ENCODE measurements at regions not wholly inside any gene's neighbourhood (a gene's known extent, or its start where the extent isn't known, plus 50 kb on each side); places are given as distances from the start of the nearest gene placed in this dataset.
"Not testable (repeated sequence)": the region's sequence is repeated elsewhere in the genome, so short reads cannot be mapped to it uniquely, and the experiment has no call there.

DNA sequence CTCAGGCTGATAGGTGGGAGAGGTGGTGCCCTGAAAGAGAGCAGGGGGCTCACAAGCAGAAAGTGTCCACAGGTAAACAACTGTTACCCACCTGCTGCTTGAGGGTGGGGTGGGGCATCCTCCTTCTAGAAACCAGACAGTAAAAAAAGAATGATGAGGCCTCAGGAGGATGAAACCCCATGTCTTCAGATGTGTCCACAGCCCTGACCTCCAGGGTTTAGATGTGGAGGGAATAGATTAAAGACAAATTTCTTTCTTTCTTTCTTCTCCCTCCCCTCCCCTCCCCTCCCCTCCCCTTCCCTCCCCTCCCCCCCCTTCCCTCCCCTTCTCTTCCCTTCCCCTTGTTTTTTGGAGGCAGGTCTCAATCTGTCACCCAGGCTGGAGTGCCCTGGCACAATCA is 333.5 kb upstream of the NUPR2 start:
- no peak for DNase-seq

DNA sequence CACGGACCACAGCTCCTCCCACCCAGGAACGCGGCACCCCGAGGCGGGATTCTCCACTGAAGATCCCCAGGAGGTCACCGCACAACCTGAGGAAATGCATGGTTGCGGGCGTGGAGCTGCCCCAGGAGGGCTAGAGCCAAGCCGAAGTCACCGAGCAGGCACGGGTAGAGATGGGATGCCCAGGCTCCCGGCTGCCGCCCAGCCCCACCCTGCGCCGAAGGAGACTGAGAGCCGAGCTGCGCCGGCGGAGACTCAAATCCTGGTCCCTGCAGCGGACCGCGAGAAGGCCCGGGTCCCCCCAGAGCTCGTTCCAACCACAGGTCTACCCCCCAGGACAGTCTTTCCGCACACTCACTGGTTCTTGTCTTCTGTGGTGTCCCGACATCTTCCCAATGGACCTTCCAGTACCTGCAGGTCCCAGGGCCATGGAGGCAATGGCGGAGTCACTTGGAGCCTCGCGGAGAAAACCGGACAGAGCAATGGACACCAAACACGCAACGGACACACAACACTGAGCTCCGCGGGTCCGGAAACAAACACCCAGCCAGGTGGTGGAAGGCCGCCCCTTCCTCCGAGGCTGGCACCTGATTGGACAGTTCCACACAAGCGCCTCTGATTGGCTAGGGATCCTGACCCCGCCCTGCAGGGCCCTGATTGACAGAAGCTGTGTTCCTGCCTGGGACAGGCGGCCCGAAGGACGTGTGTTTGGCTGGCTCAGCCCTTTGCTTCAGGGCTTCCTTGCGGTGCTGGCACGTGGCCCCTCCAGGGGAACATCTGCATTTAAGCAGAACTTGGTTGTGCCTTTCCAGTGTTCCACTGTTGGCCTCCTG is 331.9 kb upstream of the NUPR2 start:
- no peak for DNase-seq

DNA sequence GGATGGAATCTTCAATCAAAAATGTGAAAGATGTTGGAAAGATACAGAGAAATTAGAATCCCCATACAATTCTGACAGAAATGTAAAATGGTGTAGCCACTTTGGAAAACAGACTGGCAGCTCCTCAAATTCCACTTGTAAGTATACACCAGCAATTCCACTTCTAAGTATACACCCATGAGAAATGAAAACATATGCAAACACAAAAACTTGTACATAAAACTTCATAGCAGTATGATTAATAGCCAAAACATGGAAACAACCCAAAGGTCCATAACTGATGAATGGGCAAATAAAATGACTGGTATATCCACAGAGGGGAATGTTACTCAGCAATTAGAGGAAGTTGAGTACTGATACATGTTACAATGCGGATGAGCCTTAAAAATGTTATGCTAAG is 304.3 kb upstream of the NUPR2 start:
- not testable (repeated sequence) for DNase-seq

DNA sequence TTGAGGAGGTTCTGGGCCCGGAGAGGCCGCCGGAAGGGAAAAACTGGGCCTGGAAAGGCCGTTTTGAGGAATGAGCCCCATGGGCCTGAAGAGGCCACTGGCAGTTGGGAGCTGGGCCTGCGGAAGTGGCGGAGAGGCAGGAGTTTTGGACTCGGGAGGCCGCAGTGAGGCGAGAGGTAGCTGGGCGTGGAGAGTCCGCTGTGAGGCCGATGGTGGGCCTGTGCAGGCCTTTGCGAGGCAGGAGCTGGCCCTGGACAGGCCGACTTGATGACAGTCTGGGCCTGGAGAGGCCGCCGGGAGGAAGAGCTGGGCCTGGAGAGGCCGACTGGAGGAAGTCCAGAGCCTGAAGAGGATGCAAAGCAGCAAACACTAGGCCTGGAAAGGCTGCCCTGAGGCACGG is 259.0 kb upstream of the NUPR2 start:
- DNase-seq, result no peak

DNA sequence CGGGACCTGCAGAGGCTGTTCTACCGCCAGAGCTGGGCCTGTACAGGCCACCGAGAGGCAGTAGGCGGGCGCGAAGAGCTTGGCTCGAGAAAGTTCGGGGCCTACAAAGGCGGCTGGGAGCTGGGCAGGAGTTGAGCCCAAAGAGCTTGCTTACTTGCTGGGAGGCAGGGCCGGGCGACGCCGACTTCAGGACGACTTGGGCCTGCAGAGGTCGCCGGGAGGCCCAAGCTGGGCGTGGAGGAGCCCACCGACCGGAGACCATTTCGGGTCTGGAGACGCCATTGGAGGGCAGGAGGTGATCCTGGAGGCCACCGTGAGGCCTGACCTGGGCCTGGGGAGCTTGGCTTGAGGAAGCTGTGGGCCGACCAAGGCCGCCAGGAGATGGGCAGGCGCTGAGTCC is 258.4 kb upstream of the NUPR2 start:
- not testable (repeated sequence) for DNase-seq

DNA sequence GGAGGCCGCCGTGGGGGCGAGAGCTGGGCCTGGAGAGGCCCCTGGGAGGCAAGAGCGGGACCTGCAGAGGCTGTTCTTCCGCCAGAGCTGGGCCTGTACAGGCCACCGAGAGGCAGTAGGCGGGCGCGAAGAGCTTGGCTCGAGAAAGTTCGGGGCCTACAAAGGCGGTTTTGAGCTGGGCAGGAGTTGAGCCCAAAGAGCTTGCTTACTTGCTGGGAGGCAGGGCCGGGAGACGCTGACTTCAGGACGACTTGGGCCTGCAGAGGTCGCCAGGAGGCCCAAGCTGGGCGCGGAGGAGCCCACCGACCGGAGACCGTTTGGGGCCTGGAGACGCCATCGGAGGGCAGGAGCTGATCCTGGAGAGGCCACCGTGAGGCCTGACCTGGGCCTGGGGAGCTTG is 257.1 kb upstream of the NUPR2 start:
- DNase-seq, result peak; percentile 33 to 62

DNA sequence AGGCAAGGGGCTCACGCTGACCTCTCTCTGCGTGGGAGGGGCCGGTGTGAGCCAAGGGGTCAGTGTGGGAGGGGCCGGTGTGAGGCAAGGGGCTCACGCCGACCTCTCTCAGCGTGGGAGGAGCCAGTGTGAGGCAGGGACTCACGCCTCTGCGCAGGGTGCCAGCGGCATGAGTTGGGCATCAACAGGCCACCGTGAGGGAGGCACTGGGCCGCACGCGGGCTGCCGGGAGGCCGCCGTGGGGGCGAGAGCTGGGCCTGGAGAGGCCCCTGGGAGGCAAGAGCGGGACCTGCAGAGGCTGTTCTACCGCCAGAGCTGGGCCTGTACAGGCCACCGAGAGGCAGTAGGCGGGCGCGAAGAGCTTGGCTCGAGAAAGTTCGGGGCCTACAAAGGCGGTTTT is 255.6 kb upstream of the NUPR2 start:
- DNase-seq, result peak in 1 of 2 donors; percentile 22

DNA sequence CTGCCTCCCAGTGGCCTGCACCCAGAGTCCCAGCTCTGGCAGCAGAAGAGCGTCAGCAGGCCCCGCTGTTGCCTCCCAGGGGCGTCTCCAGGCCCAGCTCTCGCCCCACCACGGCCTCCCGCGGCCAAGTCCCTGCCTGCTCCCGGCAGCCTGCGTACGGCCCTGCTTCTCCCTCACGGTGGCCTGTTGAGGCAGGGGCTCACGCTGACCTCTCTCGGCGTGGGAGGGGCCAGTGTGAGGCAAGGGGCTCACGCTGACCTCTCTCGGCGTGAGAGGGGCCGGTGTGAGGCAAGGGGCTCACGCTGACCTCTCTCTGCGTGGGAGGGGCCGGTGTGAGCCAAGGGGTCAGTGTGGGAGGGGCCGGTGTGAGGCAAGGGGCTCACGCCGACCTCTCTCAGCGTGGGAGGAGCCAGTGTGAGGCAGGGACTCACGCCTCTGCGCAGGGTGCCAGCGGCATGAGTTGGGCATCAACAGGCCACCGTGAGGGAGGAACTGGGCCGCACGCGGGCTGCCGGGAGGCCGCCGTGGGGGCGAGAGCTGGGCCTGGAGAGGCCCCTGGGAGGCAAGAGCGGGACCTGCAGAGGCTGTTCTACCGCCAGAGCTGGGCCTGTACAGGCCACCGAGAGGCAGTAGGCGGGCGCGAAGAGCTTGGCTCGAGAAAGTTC is 254.1 kb upstream of the NUPR2 start:
- not testable (repeated sequence) for DNase-seq

DNA sequence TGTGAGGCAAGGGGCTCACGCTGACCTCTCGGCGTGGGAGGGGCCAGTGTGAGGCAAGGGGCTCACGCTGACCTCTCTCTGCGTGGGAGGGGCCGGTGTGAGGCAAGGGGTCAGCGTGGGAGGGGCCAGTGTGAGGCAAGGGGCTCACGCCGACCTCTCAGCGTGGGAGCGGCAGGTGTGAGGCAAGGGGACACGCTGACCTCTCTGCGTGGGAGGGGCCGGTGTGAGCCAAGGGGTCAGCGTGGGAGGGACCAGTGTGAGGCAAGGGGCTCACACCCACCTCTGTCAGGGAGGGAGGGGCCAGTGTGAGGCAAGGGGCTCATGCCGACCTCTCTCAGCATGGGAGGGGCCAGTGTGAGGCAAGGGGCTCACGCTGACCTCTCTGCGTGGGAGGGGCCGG is 251.7 kb upstream of the NUPR2 start:
- DNase-seq, result not testable (repeated sequence)

DNA sequence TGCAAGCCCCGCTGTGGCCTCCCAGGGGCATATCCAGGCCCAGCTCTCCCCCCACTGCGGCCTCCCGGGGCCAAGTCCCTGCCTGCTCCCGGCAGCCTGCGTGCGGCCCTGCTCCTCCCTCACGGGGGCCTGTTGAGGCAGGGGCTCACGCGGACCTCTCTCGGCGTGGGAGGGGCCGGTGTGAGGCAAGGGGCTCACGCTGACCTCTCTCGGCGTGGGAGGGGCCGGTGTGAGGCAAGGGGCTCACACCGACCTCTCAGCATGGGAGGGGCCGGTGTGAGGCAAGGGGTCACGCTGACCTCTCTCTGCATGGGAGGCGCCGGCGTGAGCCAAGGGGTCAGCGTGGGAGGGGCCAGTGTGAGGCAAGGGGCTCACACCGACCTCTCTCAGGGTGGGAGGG is 251.2 kb upstream of the NUPR2 start:
- DNase-seq, result peak in 1 of 2 donors; percentile 3

DNA sequence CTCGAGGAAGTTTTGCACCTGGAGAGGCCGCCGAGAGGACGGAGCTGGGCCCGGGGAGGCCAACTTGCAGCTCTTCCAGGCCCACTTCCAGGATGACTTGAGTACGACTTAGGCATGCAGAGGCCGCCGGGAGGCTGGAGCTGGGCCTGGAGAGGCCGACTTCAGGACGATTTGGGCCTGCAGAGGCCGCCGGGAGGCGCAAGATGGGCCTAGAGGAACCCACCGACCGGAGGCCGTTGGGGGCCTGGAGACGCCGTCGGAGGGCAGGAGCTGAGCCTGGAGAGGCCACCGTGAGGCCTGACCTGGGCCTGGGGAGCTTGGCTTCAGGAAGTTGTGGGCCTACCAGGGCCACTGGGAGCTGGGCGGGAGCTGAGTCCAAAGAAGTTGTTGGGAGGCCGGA is 250.5 kb upstream of the NUPR2 start:
- DNase-seq, result not testable (repeated sequence)

DNA sequence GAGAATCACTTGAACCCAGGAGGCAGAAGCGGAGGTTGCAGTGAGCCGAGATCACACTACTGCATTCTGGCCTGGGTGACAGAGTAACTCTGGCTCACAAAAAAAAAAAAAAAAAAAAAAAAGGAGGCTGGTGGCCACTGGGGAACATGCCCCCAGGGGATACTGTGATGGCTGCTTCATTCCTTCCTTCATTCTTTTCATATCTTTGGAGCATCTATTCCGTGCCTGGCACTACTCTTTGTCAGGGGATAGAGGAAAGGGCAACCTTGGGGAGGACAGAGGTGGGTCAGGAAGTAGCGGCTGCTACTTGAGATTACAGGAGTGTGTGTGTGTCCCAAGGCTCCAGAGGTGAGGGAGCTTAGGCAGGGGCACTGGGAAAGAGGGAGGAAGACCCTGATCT is 236.4 kb upstream of the NUPR2 start:
- not testable (repeated sequence) for DNase-seq

DNA sequence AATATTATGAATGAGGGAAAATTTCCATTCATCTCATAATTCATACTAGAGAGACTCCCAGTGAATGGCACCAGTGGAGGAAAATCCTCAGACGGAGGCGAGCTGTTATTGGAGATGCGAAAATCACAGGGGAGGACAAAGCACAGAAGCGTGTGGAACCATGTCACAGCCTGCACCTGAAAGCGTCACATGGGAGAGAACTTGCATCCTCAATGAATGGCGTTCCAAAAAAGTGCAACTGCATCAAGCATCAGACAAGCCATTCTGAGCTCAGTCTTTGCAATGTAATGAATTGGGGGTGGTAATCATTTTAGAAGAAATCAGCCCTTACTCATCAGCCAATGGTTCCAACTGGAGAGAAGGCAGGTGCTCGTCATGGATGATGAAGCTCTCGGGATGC is 235.0 kb upstream of the NUPR2 start:
- DNase-seq, result not testable (repeated sequence)

DNA sequence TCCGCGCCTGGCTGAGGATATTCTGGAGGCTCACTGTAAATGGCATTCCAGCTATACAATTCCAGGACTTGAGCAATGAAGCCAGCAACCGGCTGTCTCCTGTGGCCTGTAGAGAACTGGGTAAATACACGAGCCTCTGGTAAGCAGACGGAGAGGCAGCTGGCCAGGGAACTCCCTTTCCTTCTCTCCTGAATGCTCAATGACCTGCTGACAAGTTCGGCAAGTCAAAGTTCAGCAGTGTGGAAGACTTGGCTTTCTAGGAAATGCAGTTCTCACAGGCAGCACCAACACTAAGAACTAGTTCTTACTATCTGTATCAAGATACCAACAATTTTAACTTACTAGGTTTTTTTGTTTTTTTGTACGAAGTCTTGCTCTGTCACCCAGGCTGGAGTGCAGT is 232.1 kb upstream of the NUPR2 start:
- not testable (repeated sequence) for DNase-seq

DNA sequence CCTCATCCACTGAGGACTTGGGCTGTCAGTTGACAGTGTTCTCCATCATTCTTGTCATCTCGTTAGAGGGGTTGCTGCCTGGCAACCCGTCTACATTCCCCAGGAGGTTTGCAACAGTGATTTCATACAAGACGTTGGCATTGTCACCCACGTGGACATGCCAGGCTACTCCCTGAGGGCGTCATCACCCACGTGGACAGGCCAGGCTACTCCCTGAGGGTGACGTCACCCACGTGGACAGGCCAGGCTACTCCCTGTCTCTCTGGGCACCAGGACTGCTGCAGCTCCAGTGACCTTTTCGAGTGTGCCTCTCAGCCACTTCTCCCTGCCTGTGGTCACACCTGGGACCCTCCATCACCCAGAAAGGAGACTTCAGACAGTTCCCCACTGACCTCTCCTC is 212.1 kb upstream of the NUPR2 start:
- not testable (repeated sequence) for DNase-seq

DNA sequence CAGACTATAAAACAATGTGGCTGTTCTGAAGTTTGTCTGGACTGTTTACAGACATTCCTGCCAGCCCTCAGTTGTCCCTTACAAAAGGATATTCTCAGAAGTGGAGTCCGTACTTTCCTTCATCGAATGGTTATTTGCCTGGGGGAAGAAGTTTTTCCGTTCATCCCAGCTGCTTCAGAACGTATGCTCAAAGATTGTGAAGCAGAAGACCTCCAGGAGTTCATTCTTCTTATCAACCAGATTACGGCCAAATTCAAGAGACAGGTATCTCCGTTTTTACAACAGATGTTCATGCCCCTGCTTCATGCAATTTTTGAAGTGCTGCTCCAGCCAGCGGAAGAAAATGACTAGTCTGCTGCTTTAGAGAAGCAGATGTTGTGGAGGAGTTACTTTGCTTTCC is 174.3 kb upstream of the NUPR2 start:
- no peak for DNase-seq

DNA sequence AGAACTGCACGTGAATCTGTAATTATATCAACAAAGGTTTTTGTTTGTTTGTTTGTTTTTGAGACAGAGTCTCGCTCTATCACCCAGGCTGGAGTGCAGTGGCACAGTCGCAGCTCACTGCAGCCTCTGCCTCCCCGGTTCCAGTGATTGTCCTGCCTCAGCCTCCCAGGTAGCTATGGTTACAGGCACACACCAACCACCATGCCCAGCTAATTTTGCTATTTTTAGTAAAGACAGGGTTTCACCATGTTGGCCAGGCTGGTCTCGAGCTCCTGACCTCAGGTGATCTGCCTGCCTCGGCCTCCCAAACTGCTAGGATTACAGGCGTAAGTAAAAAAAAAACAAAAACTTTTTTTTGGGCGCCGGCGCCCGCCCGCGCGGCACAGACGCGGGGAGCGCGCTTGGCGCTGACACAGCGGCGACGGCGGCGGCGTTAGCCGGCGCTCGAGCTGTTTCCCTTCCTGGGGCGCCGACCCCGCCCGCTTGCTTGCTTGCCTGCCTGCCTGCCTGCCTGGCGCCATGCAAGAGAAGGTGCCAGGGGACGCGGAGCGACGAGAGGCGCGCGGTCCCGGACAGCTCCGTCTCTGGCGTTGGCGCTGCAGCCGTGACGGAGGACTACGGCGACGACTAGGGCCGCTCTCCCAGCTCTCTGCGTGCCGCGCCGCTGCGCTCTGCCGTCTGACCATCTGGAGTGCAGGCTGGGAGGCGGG is 171.4 kb upstream of the NUPR2 start:
- no peak for DNase-seq

DNA sequence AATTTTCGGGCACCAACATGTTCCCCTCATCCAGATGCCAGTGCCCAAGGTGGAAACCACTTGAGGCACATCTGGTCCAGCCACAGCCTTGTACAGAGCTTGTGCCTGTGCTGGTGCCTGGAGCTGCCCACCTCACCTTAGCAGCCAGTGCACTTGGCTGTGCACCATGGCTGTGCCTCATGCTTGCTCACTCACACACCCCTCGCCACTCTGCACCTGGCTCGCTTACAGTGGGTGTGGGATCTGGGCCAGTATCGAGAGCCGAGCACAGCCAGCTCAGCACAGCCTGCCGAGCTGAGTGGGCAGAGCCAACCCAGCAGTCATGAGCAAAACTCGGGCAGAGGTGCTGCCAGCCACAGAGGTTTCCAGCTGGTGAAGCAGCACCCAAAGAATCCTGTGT is 139.9 kb upstream of the NUPR2 start:
- DNase-seq, result no peak

DNA sequence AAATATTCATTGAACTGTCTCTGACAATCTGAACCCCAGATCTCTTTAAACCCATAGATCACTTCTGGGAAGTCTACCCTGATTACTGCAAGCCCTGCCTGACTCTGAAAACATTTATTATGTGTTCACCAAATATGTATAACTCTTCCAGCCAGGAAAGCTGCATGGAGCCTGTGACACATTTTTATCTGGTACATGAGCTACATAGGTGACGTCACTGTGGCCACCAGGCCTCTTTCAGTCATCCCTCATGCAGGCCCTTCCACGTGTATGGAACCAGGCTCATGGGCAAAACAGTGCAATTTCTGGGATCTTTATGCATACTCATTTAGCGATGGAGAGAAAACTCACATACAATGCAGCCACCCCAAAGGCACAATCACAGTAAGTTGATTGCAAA is 133.9 kb upstream of the NUPR2 start:
- DNase-seq, result no peak

DNA sequence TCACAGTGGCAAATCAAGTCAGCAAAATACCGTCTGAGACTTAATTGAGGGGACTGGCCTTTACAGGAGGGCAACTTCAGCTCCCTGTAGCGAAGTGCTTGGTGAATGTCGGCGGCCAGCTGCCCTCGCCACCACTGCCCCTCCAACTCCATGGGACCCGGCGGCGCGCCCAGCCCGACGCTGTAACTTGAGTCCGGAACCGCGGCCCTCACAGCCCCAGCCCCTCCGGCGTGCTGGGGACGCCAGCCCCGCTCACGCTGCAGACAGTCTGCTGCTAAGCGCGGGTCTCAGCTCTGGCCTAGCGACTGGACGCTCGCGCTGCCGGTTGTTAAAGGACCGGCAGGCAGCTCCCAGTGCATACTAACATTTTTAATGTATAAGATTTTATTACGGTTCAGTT is 113.4 kb upstream of the NUPR2 start:
- DNase-seq, result no peak

DNA sequence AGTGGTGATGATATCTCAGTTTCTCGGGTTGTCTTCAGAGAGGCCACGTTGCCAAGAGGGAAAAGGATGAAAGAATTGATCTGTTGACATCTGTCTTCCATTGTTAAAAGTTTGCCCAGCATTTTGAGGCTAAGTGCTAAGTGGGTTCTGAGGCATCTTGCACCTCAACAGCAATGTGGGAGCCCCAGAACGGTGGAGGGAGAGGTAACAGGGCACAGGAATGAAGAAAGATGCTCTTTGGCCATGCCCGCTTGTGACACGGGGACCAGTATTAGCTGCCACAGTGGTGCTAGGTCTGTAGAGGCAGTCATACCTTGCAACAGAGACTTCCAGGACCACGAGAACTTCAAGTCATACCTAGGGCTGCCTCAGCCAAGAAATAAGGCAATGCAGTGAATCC is 106.6 kb upstream of the NUPR2 start:
- no peak for DNase-seq

DNA sequence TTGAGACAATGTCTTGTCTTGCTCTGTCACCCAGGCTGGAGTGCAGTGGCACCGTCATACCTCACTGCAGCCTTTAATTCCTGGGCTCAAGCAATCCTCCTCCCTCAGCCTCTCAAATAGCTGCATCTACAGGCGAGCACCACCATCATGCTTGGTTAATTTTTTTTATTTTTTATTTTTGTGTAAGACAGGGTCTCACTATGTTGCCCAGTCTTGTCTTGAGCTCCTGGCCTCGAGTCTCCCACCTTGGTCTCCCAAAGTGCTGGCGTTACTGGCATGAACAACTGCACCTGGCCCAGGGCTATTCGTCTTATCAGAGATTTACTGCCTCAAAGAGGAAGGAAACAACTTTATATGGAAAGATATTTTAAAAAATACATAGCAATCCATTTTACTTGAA is 102.8 kb upstream of the NUPR2 start:
- DNase-seq, result no peak

DNA sequence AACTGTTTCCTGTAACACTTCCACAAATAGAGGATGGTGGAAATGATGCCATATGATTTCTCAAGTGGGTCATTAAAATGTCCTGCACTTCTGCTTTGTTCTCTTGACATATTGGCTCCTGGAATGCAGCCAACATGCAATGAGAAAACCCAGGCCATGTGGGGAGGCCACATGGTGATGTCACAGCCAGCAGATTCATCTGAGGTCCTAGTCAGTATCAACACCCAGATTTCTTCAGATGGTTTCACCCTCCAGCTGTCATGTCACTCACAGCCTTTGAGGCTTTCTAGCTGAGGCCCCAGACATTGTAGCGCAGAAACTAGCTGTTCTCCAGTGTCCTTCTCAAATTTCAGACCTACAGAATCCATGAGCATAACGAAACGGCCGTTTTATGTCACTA is 102.3 kb upstream of the NUPR2 start:
- no peak for DNase-seq

DNA sequence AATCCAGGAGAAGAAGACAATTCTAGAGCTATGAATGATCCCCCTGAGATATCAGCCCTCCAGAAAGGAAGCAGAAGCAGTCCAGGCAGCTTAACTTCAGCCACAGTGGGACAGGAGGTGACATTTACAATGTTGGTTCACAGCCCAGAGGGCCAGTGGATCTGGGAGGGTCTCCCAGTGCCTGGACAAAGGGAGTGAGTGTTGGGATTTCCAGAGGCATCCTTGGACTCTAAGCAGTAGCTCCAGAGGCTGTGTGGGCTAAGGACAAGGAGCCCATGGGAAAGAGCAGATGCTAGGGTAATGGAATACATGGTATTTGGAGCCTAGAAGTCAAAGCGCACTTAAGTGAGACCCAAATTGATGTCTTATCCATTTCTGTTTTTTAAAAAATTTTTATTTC is 97.4 kb upstream of the NUPR2 start:
- DNase-seq, result no peak

Data from CD4-positive, alpha-beta T cell treated with Interferon alpha-2 for 1 hour (primary cell).